Hepatocyte (in vitro differentiated cells): ENCODE measurements at regions not wholly inside any gene's neighbourhood (a gene's known extent, or its start where the extent isn't known, plus 50 kb on each side); places are given as distances from the start of the nearest gene placed in this dataset.

Experiments
- DNase-seq: peaks from one replicate; pipeline ENCODE4 v3.0.0-alpha.2; 2016; ENCODE audit warnings: low spot score
- H2AFZ ChIP-seq: fragments of 200-600 bp; sonication (generic); 2 replicates; pipeline ENCODE4 v1.6.0; 2016; ENCODE audit warnings: antibody characterized with exemption, mild to moderate bottlenecking
- H3K27ac ChIP-seq: fragments of 200-600 bp; sonication (generic); 2 replicates; pipeline ENCODE4 v1.5.1; 2016; ENCODE audit warnings: mild to moderate bottlenecking
- H3K27me3 ChIP-seq: fragments of 200-600 bp; sonication (generic); 2 replicates; pipeline ENCODE4 v1.6.1; 2016
- H3K36me3 ChIP-seq: fragments of 200-600 bp; sonication (generic); replicated peaks from 2 replicates; pipeline ENCODE4 v1.5.1; 2016; ENCODE audit warnings: low read depth; ENCODE audit not compliant: insufficient read depth
- H3K4me1 ChIP-seq: fragments of 200-600 bp; sonication (generic); 2 replicates; pipeline ENCODE4 v1.5.1; 2016; ENCODE audit warnings: mild to moderate bottlenecking, moderate library complexity; ENCODE audit not compliant: insufficient read depth
- H3K4me2 ChIP-seq: fragments of 200-600 bp; sonication (generic); 2 replicates; pipeline ENCODE4 v1.6.0; 2016
- H3K4me3 ChIP-seq: fragments of 200-600 bp; sonication (generic); 2 replicates; pipeline ENCODE4 v1.5.1; 2016; ENCODE audit warnings: mild to moderate bottlenecking
- H3K79me2 ChIP-seq: fragments of 200-600 bp; sonication (generic); 2 replicates; pipeline ENCODE4 v1.6.0; 2017; ENCODE audit warnings: mild to moderate bottlenecking
- H3K9me2 ChIP-seq: fragments of 200-600 bp; sonication (generic); replicated peaks from 2 replicates; pipeline ENCODE4 v1.6.0; 2017; ENCODE audit warnings: mild to moderate bottlenecking; ENCODE audit not compliant: insufficient read depth
- H3K9me3 ChIP-seq: fragments of 200-600 bp; sonication (generic); 2 replicates; pipeline ENCODE4 v1.5.1; 2016; ENCODE audit warnings: low read depth, mild to moderate bottlenecking
- H4K20me1 ChIP-seq: fragments of 200-600 bp; sonication (generic); 2 replicates; pipeline ENCODE4 v1.6.0; 2016; ENCODE audit warnings: mild to moderate bottlenecking; ENCODE audit not compliant: insufficient read depth, poor library complexity, severe bottlenecking
- CTCF ChIP-seq: fragments of 200-600 bp; sonication (generic); IDR thresholded peaks from 2 replicates; pipeline ENCODE4 v1.5.1; 2016; ENCODE audit warnings: antibody characterized with exemption, mild to moderate bottlenecking; ENCODE audit not compliant: poor library complexity
- EZH2 ChIP-seq: fragments of 200-600 bp; sonication (generic); IDR thresholded peaks from 2 replicates; pipeline ENCODE4 v1.6.1; 2016; ENCODE audit warnings: antibody characterized with exemption, mild to moderate bottlenecking, borderline replicate concordance
- EZH2phosphoT487 ChIP-seq: fragments of 200-600 bp; sonication (generic); IDR thresholded peaks from one replicate; pipeline ENCODE4 v1.6.1; 2018; ENCODE audit warnings: antibody characterized with exemption, mild to moderate bottlenecking, low read depth, moderate library complexity; ENCODE audit not compliant: unreplicated experiment, severe bottlenecking
- WGBS: methylation state at CpG from one replicate; pipeline ENCODE4 v1.1.6; 2016; ENCODE audit warnings: low lambda C conversion rate; ENCODE audit errors: missing lambda C conversion rate; 5-methylcytosine and 5-hydroxymethylcytosine counted together

GRCh38 chr1:198977909-198978308 is 339.1 kb downstream of the PTPRC start:
- Histone ChIP-seq H3K27me3 (no peaks in the 10 kb centered on the region), H3K4me3 (no peak overlapping the region), H3K4me2 (no peak overlapping the region), H2AFZ (no peak overlapping the region), H3K27ac (no peak overlapping the region), H4K20me1 (no peaks in the 10 kb centered on the region), H3K79me2 (no peaks in the 10 kb centered on the region), H3K36me3 (no peaks in the 10 kb centered on the region), H3K9me3 (no peaks in the 10 kb centered on the region), H3K4me1 (no peaks in the 10 kb centered on the region), H3K9me2 (no peaks in the 10 kb centered on the region)
- no peak for DNase-seq
- 96% methylated on average over 1 of the region's 1 CpG for WGBS
- TF ChIP-seq CTCF (no peak), EZH2phosphoT487 (no peak), EZH2 (no peak)

- Histone ChIP-seq H3K4me3 (no peak overlapping the region), H4K20me1 (no peaks in the 10 kb centered on the region), H3K79me2 (no peaks in the 10 kb centered on the region), H3K27me3 (no peaks in the 10 kb centered on the region), H3K4me1 (no peaks in the 10 kb centered on the region), H3K27ac (no peak overlapping the region), H3K9me3 (no peaks in the 10 kb centered on the region), H3K4me2 (no peak overlapping the region), H3K36me3 (no peaks in the 10 kb centered on the region), H3K9me2 (no peaks in the 10 kb centered on the region), H2AFZ (no peak overlapping the region)
- TF ChIP-seq EZH2phosphoT487, result no peak
- TF ChIP-seq CTCF, result no peak
- no peak for TF ChIP-seq EZH2
- DNase-seq, result no peak
- 74% methylated on average over 1 of the region's 1 CpG for WGBS
Measured at GRCh38 chr1:198978523-198978922, 339.7 kb downstream of the PTPRC start.

GRCh38 chr1:198986036-198986435 is 347.2 kb downstream of the PTPRC start:
- WGBS, result 94% methylated on average over 2 of the region's 2 CpGs
- no peak overlapping the region for H2AFZ ChIP-seq

More at GRCh38 chr1:198986036-198986435, 347.2 kb downstream of the PTPRC start:
- H3K27me3 ChIP-seq, result no peaks in the 10 kb centered on the region
- H4K20me1 ChIP-seq, result no peaks in the 10 kb centered on the region
- TF ChIP-seq EZH2, result no peak
- TF ChIP-seq EZH2phosphoT487, result no peak
- TF ChIP-seq CTCF, result no peak
- no peaks in the 10 kb centered on the region for H3K9me2 ChIP-seq
- H3K4me1 ChIP-seq, result no peaks in the 10 kb centered on the region
- H3K27ac ChIP-seq, result no peak overlapping the region
- no peaks in the 10 kb centered on the region for H3K36me3 ChIP-seq
- no peaks in the 10 kb centered on the region for H3K9me3 ChIP-seq
- no peak overlapping the region for H3K4me2 ChIP-seq
- DNase-seq, result no peak
- H3K79me2 ChIP-seq, result no peaks in the 10 kb centered on the region
- no peak overlapping the region for H3K4me3 ChIP-seq
